ENCODE measurements at regions not wholly inside any gene's neighbourhood (a gene's known extent, or its start where the extent isn't known, plus 50 kb on each side); places are given as distances from the start of the nearest gene placed in this dataset.

- no peak for DNase-seq
Observed at GRCh38 chr15:38186507-38186906, 66.1 kb upstream of the SPRED1 start.

GRCh38 chr15:38187630-38188313, 64.9 kb upstream of the SPRED1 start:
- no peak for DNase-seq

- DNase-seq = no peak
Observed at GRCh38 chr15:38189671-38190295, 62.9 kb upstream of the SPRED1 start.

GRCh38 chr15:38190501-38190900, 62.1 kb upstream of the SPRED1 start:
- DNase-seq = no peak

- DNase-seq = no peak
Observed at GRCh38 chr15:38192496-38192895, 60.1 kb upstream of the SPRED1 start.

DNA sequence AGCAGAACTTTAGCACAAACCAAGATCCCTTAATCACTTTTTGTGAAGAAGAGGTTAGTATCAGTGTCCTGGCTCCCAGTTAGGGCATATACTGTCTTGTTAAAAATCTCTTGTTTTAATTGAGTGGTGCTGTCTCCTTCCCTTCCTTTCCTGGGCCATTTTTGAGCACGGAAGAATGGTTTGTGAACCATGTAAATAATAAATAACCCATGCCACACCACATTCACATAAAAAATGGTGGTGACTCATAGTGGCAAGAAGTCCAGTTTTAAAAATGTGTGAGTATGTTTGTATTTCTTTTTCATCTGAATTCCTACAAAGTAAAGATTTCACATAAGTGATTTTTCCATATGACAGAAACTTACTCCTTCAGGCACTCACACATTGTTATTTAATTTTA, 59.1 kb upstream of the SPRED1 start:
- DNase-seq = no peak

GRCh38 chr15:38195191-38195901, 57.3 kb upstream of the SPRED1 start:
- no peak for DNase-seq

GRCh38 chr15:38196076-38196475, 56.6 kb upstream of the SPRED1 start:
- no peak for DNase-seq

- DNase-seq = no peak
Observed at GRCh38 chr15:38197553-38197952, 55.1 kb upstream of the SPRED1 start.

- no peak for DNase-seq
Observed at GRCh38 chr15:38201714-38202113, 50.9 kb upstream of the SPRED1 start.

- DNase-seq = no peak
Observed at GRCh38 chr15:38202361-38202760, 50.3 kb upstream of the SPRED1 start.
